NB4 (cell line): ENCODE measurements at regions not wholly inside any gene's neighbourhood (a gene's known extent, or its start where the extent isn't known, plus 50 kb on each side); places are given as distances from the start of the nearest gene placed in this dataset.
"Not testable (repeated sequence)": the region's sequence is repeated elsewhere in the genome, so short reads cannot be mapped to it uniquely, and the experiment has no call there.

Source experiments
- MYC ChIP-seq: IDR thresholded peaks from 2 replicates; pipeline ENCODE4 v1.6.1; 2011; ENCODE audit warnings: low read depth, low read length
- TF ChIP-seq, protein P1 (sequence below): IDR thresholded peaks from one replicate; pipeline ENCODE4 v1.5.1; 2012; ENCODE audit warnings: low read depth, low read length

DNA sequence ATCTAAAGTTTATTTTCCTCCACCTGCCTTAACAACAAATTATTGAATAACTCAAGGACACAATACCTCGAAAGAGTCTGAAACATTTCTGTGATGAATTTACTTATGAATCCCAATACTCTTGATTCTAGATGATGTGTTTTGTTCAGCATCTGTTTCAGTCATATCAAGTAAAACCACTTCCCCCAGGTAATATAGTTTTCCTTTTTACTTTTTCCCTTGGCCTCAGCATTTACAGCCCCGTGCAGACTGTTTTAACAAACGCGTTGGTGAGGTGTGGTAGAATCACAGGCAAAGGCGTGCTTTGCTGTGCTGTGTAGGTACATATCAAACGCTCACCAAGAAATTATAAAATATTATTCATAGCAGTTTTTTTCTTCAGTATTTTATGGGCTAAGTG lies 83.1 kb upstream of the SAMD11 start:
- TF ChIP-seq, protein P1, sequence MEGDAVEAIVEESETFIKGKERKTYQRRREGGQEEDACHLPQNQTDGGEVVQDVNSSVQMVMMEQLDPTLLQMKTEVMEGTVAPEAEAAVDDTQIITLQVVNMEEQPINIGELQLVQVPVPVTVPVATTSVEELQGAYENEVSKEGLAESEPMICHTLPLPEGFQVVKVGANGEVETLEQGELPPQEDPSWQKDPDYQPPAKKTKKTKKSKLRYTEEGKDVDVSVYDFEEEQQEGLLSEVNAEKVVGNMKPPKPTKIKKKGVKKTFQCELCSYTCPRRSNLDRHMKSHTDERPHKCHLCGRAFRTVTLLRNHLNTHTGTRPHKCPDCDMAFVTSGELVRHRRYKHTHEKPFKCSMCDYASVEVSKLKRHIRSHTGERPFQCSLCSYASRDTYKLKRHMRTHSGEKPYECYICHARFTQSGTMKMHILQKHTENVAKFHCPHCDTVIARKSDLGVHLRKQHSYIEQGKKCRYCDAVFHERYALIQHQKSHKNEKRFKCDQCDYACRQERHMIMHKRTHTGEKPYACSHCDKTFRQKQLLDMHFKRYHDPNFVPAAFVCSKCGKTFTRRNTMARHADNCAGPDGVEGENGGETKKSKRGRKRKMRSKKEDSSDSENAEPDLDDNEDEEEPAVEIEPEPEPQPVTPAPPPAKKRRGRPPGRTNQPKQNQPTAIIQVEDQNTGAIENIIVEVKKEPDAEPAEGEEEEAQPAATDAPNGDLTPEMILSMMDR = not testable (repeated sequence)
- TF ChIP-seq MYC = not testable (repeated sequence)
